Smooth muscle cell (in vitro differentiated cells): ENCODE measurements at regions not wholly inside any gene's neighbourhood (a gene's known extent, or its start where the extent isn't known, plus 50 kb on each side); places are given as distances from the start of the nearest gene placed in this dataset.
A peak's percentile ranks its signal among the peaks of the same experiment; 100 is the strongest.

ENCODE experiments used
- DNase-seq: peaks from one replicate; lab custom pipeline; 2025; ENCODE audit not compliant: unreplicated experiment; lab: John Stamatoyannopoulos, UW
- H2AFZ ChIP-seq: fragments of 200-600 bp; sonication (generic); 2 replicates; pipeline ENCODE4 v1.6.0; 2016; ENCODE audit warnings: antibody characterized with exemption, low read depth, mild to moderate bottlenecking
- H3F3A ChIP-seq: fragments of 200-600 bp; sonication (generic); 2 replicates; pipeline ENCODE4 v1.6.0; 2017; ENCODE audit warnings: antibody characterized with exemption, low read depth
- H3K27ac ChIP-seq: fragments of 200-600 bp; sonication (generic); 2 replicates; pipeline ENCODE4 v1.5.1; 2016; ENCODE audit warnings: low read depth, mild to moderate bottlenecking
- H3K27me3 ChIP-seq: fragments of 200-600 bp; sonication (generic); 2 replicates; pipeline ENCODE4 v1.6.1; 2016; ENCODE audit warnings: low read depth, mild to moderate bottlenecking
- H3K36me3 ChIP-seq: fragments of 200-600 bp; sonication (generic); 2 replicates; pipeline ENCODE4 v1.5.1; 2016; ENCODE audit warnings: low read depth
- H3K4me1 ChIP-seq: fragments of 200-600 bp; sonication (generic); 2 replicates; pipeline ENCODE4 v1.5.1; 2016; ENCODE audit warnings: low read depth
- H3K4me2 ChIP-seq: fragments of 200-600 bp; sonication (generic); 2 replicates; pipeline ENCODE4 v1.6.0; 2016; ENCODE audit warnings: mild to moderate bottlenecking
- H3K4me3 ChIP-seq: fragments of 200-600 bp; sonication (generic); 2 replicates; pipeline ENCODE4 v1.5.1; 2016; ENCODE audit warnings: mild to moderate bottlenecking
- H3K79me2 ChIP-seq: fragments of 200-600 bp; sonication (generic); 2 replicates; pipeline ENCODE4 v1.6.0; 2016; ENCODE audit warnings: low read depth, mild to moderate bottlenecking
- H3K9ac ChIP-seq: fragments of 200-600 bp; sonication (generic); 2 replicates; pipeline ENCODE4 v1.6.0; 2016; ENCODE audit warnings: low read depth
- H3K9me3 ChIP-seq: fragments of 200-600 bp; sonication (generic); replicated peaks from 2 replicates; pipeline ENCODE4 v1.5.1; 2016; ENCODE audit warnings: low read depth
- H4K20me1 ChIP-seq: fragments of 200-600 bp; sonication (generic); 2 replicates; pipeline ENCODE4 v1.6.0; 2016; ENCODE audit warnings: low read depth
- CTCF ChIP-seq: fragments of 200-600 bp; sonication (generic); IDR thresholded peaks from 2 replicates; pipeline ENCODE4 v1.5.1; 2017; ENCODE audit warnings: borderline replicate concordance, mild to moderate bottlenecking, antibody characterized with exemption; ENCODE audit not compliant: insufficient read depth, poor library complexity, severe bottlenecking
- WGBS: methylation state at CpG from one replicate; pipeline ENCODE4 v1.1.7; 2016; ENCODE audit warnings: low lambda C conversion rate; 5-methylcytosine and 5-hydroxymethylcytosine counted together

- Histone ChIP-seq H4K20me1 (no peaks in the 10 kb centered on the region), H3K27ac (no peak overlapping the region), H3K9ac (no peak overlapping the region), H3K79me2 (no peaks in the 10 kb centered on the region), H3K27me3 (no peaks in the 10 kb centered on the region), H2AFZ (no peak overlapping the region), H3K36me3 (no peaks in the 10 kb centered on the region), H3F3A (no peaks in the 10 kb centered on the region), H3K4me3 (no peak overlapping the region), H3K4me1 (no peaks in the 10 kb centered on the region), H3K9me3 (no peaks in the 10 kb centered on the region), H3K4me2 (no peak overlapping the region)
- no peak for DNase-seq
- WGBS: 92% methylated on average over 3 of the region's 3 CpGs
- no peak for TF ChIP-seq CTCF
Measured at GRCh38 chr15:66924889-66925288, 140.5 kb upstream of the SMAD3 start.

GRCh38 chr15:66925721-66926120 is 139.7 kb upstream of the SMAD3 start:
- no peaks in the 10 kb centered on the region for H4K20me1 ChIP-seq
- H3K4me3 ChIP-seq: no peak overlapping the region
- H3K27me3 ChIP-seq: no peaks in the 10 kb centered on the region
- 93% methylated on average over 4 of the region's 4 CpGs for WGBS
- no peaks in the 10 kb centered on the region for H3K4me1 ChIP-seq
- no peak overlapping the region for H3K4me2 ChIP-seq
- no peak overlapping the region for H3K27ac ChIP-seq
- no peaks in the 10 kb centered on the region for H3K79me2 ChIP-seq
- no peaks in the 10 kb centered on the region for H3K36me3 ChIP-seq
- no peaks in the 10 kb centered on the region for H3K9me3 ChIP-seq
- H3K9ac ChIP-seq: no peak overlapping the region
- H2AFZ ChIP-seq: no peak overlapping the region
- no peaks in the 10 kb centered on the region for H3F3A ChIP-seq
- no peak for DNase-seq
- TF ChIP-seq CTCF: no peak

- Histone ChIP-seq H3F3A (no peaks in the 10 kb centered on the region), H3K9ac (no peak overlapping the region), H2AFZ (no peak overlapping the region), H3K4me2 (no peak overlapping the region), H3K9me3 (no peaks in the 10 kb centered on the region), H3K36me3 (no peaks in the 10 kb centered on the region), H4K20me1 (no peaks in the 10 kb centered on the region), H3K27me3 (no peaks in the 10 kb centered on the region), H3K27ac (peak overlapping the region; percentile 14), H3K79me2 (no peaks in the 10 kb centered on the region), H3K4me1 (peaks cover 12% of the 10 kb centered on the region), H3K4me3 (no peak overlapping the region)
- TF ChIP-seq CTCF: no peak
- DNase-seq: no peak
- 51% methylated on average over 4 of the region's 4 CpGs for WGBS
Measured at GRCh38 chr15:66927201-66928077, 138.0 kb upstream of the SMAD3 start.

GRCh38 chr15:66928101-66928500 is 137.3 kb upstream of the SMAD3 start:
- H3K9ac ChIP-seq: no peak overlapping the region

More at GRCh38 chr15:66928101-66928500, 137.3 kb upstream of the SMAD3 start:
- no peaks in the 10 kb centered on the region for H4K20me1 ChIP-seq
- peak overlapping the region; percentile 14 for H3K27ac ChIP-seq
- no peaks in the 10 kb centered on the region for H3K27me3 ChIP-seq
- H3F3A ChIP-seq: no peaks in the 10 kb centered on the region
- no peak for DNase-seq
- no peak overlapping the region for H3K4me2 ChIP-seq
- no peaks in the 10 kb centered on the region for H3K79me2 ChIP-seq
- no peaks in the 10 kb centered on the region for H3K36me3 ChIP-seq
- H3K4me3 ChIP-seq: no peak overlapping the region
- no peak overlapping the region for H2AFZ ChIP-seq
- peaks cover 12% of the 10 kb centered on the region for H3K4me1 ChIP-seq
- H3K9me3 ChIP-seq: no peaks in the 10 kb centered on the region
- no peak for TF ChIP-seq CTCF
